GM18511 (cell line): ENCODE measurements at regions not wholly inside any gene's neighbourhood (a gene's known extent, or its start where the extent isn't known, plus 50 kb on each side); places are given as distances from the start of the nearest gene placed in this dataset.

Source experiments
- ATAC-seq: cut with Tn5 transposase; IDR thresholded peaks from one replicate; pipeline ENCODE4 v1.9.1; 2021; ENCODE audit warnings: mild to moderate bottlenecking, moderate library complexity; ENCODE audit not compliant: unreplicated experiment

GRCh38 chr3:76576201-76576600, 463.7 kb upstream of the ROBO2 start:
- no peak for ATAC-seq

GRCh38 chr3:76582098-76582497, 457.8 kb upstream of the ROBO2 start:
- no peak for ATAC-seq

- no peak for ATAC-seq
These were observed 457.1 kb upstream of the ROBO2 start for GRCh38 chr3:76582632-76583378.

- peak; percentile 59 for ATAC-seq
These were observed 454.0 kb upstream of the ROBO2 start for GRCh38 chr3:76585794-76586392.

- no peak for ATAC-seq
These were observed 453.4 kb upstream of the ROBO2 start for GRCh38 chr3:76586471-76586870.

GRCh38 chr3:76610150-76610549, 429.7 kb upstream of the ROBO2 start:
- ATAC-seq: no peak

GRCh38 chr3:76615719-76616118, 424.2 kb upstream of the ROBO2 start:
- ATAC-seq: no peak

- ATAC-seq: no peak
These were observed 415.7 kb upstream of the ROBO2 start for GRCh38 chr3:76624164-76624563.

GRCh38 chr3:76627236-76627635, 412.7 kb upstream of the ROBO2 start:
- no peak for ATAC-seq

- no peak for ATAC-seq
These were observed 408.6 kb upstream of the ROBO2 start for GRCh38 chr3:76631251-76631650.

GRCh38 chr3:76638006-76638405, 401.9 kb upstream of the ROBO2 start:
- ATAC-seq: no peak

GRCh38 chr3:76643623-76644304, 396.1 kb upstream of the ROBO2 start:
- no peak for ATAC-seq

- no peak for ATAC-seq
These were observed 395.6 kb upstream of the ROBO2 start for GRCh38 chr3:76644305-76644675.

- no peak for ATAC-seq
These were observed 394.2 kb upstream of the ROBO2 start for GRCh38 chr3:76645724-76646123.

GRCh38 chr3:76646921-76647562, 392.9 kb upstream of the ROBO2 start:
- no peak for ATAC-seq

- no peak for ATAC-seq
These were observed 388.1 kb upstream of the ROBO2 start for GRCh38 chr3:76651784-76652183.

- no peak for ATAC-seq
These were observed 387.4 kb upstream of the ROBO2 start for GRCh38 chr3:76652524-76652923.

GRCh38 chr3:76653640-76654251, 386.2 kb upstream of the ROBO2 start:
- no peak for ATAC-seq

GRCh38 chr3:76656531-76657070, 383.3 kb upstream of the ROBO2 start:
- ATAC-seq: no peak

- no peak for ATAC-seq
These were observed 382.0 kb upstream of the ROBO2 start for GRCh38 chr3:76657909-76658308.
